CD4-positive, alpha-beta T cell (primary cell): ENCODE measurements at regions not wholly inside any gene's neighbourhood (a gene's known extent, or its start where the extent isn't known, plus 50 kb on each side); places are given as distances from the start of the nearest gene placed in this dataset.

Source experiments
- ATAC-seq: fragments of 200-7000 bp; cut with Tn5 transposase; one replicate; pipeline ENCODE4 v1.10.0; 2022; ENCODE audit warnings: mild to moderate bottlenecking; ENCODE audit not compliant: poor library complexity
- CTCF ChIA-PET: fragments of 350-600 bp; sonication (Branson Sonifier 250); formaldehyde crosslinking; loops from one replicate; lab custom pipeline; 2021; ENCODE audit warnings: antibody characterized with exemption, inconsistent platforms; lab: Charles Lee
- POLR2A ChIA-PET: fragments of 350-600 bp; sonication (Branson Sonifier 250); formaldehyde crosslinking; loops from one replicate; lab custom pipeline; 2021; ENCODE audit warnings: antibody characterized with exemption, inconsistent platforms; lab: Charles Lee
- DNase-seq, 14 experiments: peaks; one replicate each; pipeline ENCODE4 v3.0.0-alpha.2; 2013 to 2020; ENCODE audit warnings: mixed read lengths in 2 of 14
- H3K27ac ChIP-seq, 2 donors: one replicate each; pipeline versions ENCODE4 v1.5.1 to v1.7.0; 2013; ENCODE audit warnings: low read length in 2 of 2, low read depth in 1 of 2, mild to moderate bottlenecking in 1 of 2
- H3K27me3 ChIP-seq, 2 experiments: 1 replicate in 1 of 2; 2 replicates in 1 of 2; pipeline versions ENCODE4 v1.6.1 to v1.7.0; 2013; ENCODE audit warnings: low read length in 2 of 2, control low read depth in 1 of 2, mild to moderate bottlenecking in 1 of 2, moderate library complexity in 1 of 2; ENCODE audit not compliant: insufficient read depth in 2 of 2, control insufficient read depth in 1 of 2
- H3K36me3 ChIP-seq: one replicate; pipeline ENCODE4 v1.6.1; 2013; ENCODE audit warnings: low read length, control low read depth; ENCODE audit not compliant: insufficient read depth
- H3K4me1 ChIP-seq: one replicate; pipeline ENCODE4 v1.6.1; 2013; ENCODE audit warnings: low read length, control low read depth; ENCODE audit not compliant: insufficient read depth
- H3K4me3 ChIP-seq: one replicate; pipeline ENCODE4 v1.5.1; 2013; ENCODE audit warnings: mild to moderate bottlenecking, low read length, moderate library complexity
- H3K9me3 ChIP-seq, 2 experiments: 1 replicate in 1 of 2; 2 replicates in 1 of 2; pipeline versions ENCODE4 v1.6.1 to v1.7.0; 2013; ENCODE audit warnings: low read length in 2 of 2, mild to moderate bottlenecking in 2 of 2, control low read depth in 1 of 2, moderate library complexity in 1 of 2; ENCODE audit not compliant: control insufficient read depth in 1 of 2, insufficient read depth in 1 of 2
- H3K27ac Mint-ChIP-seq: one replicate; pipeline ENCODE4 v1.8.0; 2020; ENCODE audit warnings: mixed read lengths
- H3K27me3 Mint-ChIP-seq: one replicate; pipeline ENCODE4 v1.8.0; 2021; ENCODE audit warnings: mixed read lengths
- H3K36me3 Mint-ChIP-seq: one replicate; pipeline ENCODE4 v1.8.0; 2021; ENCODE audit warnings: low read depth, mixed read lengths
- H3K4me1 Mint-ChIP-seq: one replicate; pipeline ENCODE4 v1.8.0; 2021; ENCODE audit warnings: low read depth, mixed read lengths
- H3K4me3 Mint-ChIP-seq: one replicate; pipeline ENCODE4 v1.8.0; 2020; ENCODE audit warnings: mild to moderate bottlenecking, mixed read lengths
- H3K9me3 Mint-ChIP-seq: one replicate; pipeline ENCODE4 v1.8.0; 2020; ENCODE audit warnings: mixed read lengths
- intact Hi-C, 2 experiments: fragments of 100-400 bp; cut with DNase I in 1 of 2; cut with micrococcal nuclease in 1 of 2; formaldehyde crosslinking; loops; one replicate each; pipeline versions ENCODE4 v1.15.1 to v1.9.0; 2023 to 2025; cut with DNase I, micrococcal nuclease
- TF ChIP-seq, protein P1 (sequence below): fragments of 200-600 bp; IDR thresholded peaks from one replicate; pipeline ENCODE4 v1.8.0; 2022; ENCODE audit warnings: antibody characterized with exemption, mild to moderate bottlenecking

DNA sequence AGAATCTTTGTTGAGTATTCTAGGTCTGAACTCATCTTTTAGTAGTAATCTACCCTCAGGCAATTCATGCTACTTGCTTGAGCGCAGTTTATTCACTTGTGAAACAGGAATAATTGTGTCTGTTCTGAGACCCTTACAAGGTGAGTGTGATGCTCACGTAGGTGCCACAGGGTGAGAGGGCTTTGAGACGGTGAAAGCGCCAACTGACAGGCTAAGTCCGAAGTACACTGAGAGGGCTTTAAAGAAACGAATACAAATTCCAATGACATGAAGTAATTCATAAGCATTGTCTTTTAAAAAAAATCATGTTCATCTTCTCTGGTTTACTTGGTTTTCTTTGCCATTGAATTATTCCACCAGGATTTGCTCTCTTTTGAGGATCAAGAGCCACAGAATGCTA lies 393.7 kb upstream of the RGMA start:
- Histone ChIP-seq H3K4me3 (no peak overlapping the region), H3K9me3 (peaks cover 0 to 4% of the 10 kb centered on the region in 2 experiments), H3K27ac (no peak overlapping the region), H3K4me1 (no peaks in the 10 kb centered on the region), H3K27me3 (no peaks in the 10 kb centered on the region), H3K36me3 (no peaks in the 10 kb centered on the region)
- intact Hi-C loops = no loop called here
- ChIA-PET POLR2A (no interaction called here), CTCF (no interaction called here)
- DNase-seq (no peak), ATAC-seq (no peak)
- no peak overlapping the region for H3K27ac Mint-ChIP-seq
- H3K27me3 Mint-ChIP-seq = no peaks in the 10 kb centered on the region
- H3K9me3 Mint-ChIP-seq = no peaks in the 10 kb centered on the region
- TF ChIP-seq, protein P1, sequence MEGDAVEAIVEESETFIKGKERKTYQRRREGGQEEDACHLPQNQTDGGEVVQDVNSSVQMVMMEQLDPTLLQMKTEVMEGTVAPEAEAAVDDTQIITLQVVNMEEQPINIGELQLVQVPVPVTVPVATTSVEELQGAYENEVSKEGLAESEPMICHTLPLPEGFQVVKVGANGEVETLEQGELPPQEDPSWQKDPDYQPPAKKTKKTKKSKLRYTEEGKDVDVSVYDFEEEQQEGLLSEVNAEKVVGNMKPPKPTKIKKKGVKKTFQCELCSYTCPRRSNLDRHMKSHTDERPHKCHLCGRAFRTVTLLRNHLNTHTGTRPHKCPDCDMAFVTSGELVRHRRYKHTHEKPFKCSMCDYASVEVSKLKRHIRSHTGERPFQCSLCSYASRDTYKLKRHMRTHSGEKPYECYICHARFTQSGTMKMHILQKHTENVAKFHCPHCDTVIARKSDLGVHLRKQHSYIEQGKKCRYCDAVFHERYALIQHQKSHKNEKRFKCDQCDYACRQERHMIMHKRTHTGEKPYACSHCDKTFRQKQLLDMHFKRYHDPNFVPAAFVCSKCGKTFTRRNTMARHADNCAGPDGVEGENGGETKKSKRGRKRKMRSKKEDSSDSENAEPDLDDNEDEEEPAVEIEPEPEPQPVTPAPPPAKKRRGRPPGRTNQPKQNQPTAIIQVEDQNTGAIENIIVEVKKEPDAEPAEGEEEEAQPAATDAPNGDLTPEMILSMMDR = no peak
- no peak overlapping the region for H3K4me3 Mint-ChIP-seq
- no peaks in the 10 kb centered on the region for H3K4me1 Mint-ChIP-seq
- H3K36me3 Mint-ChIP-seq = no peaks in the 10 kb centered on the region

DNA sequence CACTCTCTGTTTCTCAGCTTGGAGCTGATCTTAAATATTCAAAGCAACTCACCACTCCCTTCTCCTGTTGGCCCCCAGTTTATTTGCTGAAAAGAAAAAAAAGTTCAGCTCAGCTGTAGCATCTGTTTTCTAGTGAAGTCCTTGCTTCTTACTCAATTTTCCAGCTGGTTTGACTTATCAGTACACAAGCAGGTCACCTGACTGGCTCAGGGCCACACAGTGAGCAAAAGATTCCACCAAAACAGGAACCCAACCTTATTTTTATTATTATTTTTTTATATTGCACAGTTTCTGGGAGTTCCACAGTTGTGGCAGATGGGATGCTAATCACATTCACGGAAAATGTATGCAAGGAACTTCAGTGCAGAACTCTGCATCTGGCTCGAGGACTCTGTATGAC lies 390.7 kb upstream of the RGMA start:
- DNase-seq (no peak), ATAC-seq (no peak)
- no peak overlapping the region for H3K4me3 ChIP-seq
- no peaks in the 10 kb centered on the region for H3K4me1 Mint-ChIP-seq
- H3K4me3 Mint-ChIP-seq = no peak overlapping the region
- H3K4me1 ChIP-seq = no peaks in the 10 kb centered on the region
- H3K27me3 Mint-ChIP-seq = no peaks in the 10 kb centered on the region
- H3K27me3 ChIP-seq = peaks cover 0 to 2% of the 10 kb centered on the region in 2 experiments
- intact Hi-C loops = no loop called here
- no peaks in the 10 kb centered on the region for H3K36me3 ChIP-seq
- no peaks in the 10 kb centered on the region for H3K9me3 Mint-ChIP-seq
- ChIA-PET CTCF (no interaction called here), POLR2A (no interaction called here)
- H3K27ac Mint-ChIP-seq = no peak overlapping the region
- H3K36me3 Mint-ChIP-seq = no peaks in the 10 kb centered on the region
- TF ChIP-seq, protein P1 = no peak
- peaks cover 0 to under 1% of the 10 kb centered on the region in 2 experiments for H3K9me3 ChIP-seq
- no peak overlapping the region for H3K27ac ChIP-seq

DNA sequence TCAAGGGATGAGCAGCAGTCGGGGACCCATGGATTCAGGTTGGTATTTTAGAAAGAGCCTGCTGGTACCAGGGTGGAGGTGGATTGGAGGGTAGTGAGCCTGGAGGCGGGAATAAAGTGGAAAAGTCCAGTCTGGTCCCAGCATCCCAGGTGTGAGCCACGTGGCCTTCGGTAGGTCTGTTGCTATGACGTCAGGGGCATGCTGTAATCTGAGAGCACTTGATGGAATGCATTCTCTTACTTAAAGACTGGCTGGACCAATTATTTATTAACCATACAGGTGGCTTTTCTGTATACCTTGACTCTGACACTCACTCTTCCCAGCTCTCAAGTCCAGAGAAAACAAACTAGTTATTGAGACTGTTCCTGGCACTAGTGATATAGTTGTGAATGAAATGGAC lies 389.9 kb upstream of the RGMA start:
- Histone ChIP-seq H3K4me3 (no peak overlapping the region), H3K27me3 (peaks cover 0 to 2% of the 10 kb centered on the region in 2 experiments), H3K4me1 (no peaks in the 10 kb centered on the region), H3K36me3 (no peaks in the 10 kb centered on the region), H3K27ac (no peak overlapping the region), H3K9me3 (peaks cover 0 to 3% of the 10 kb centered on the region in 2 experiments)
- H3K36me3 Mint-ChIP-seq = no peaks in the 10 kb centered on the region
- ATAC-seq = no peak
- ChIA-PET CTCF (no interaction called here), POLR2A (no interaction called here)
- no peak overlapping the region for H3K4me3 Mint-ChIP-seq
- TF ChIP-seq, protein P1 = no peak
- no peaks in the 10 kb centered on the region for H3K9me3 Mint-ChIP-seq
- no peaks in the 10 kb centered on the region for H3K4me1 Mint-ChIP-seq
- intact Hi-C loops = no loop called here
- no peaks in the 10 kb centered on the region for H3K27me3 Mint-ChIP-seq
- H3K27ac Mint-ChIP-seq = no peak overlapping the region
- no peak for DNase-seq
